GM12892 (cell line): ENCODE measurements at regions not wholly inside any gene's neighbourhood (a gene's known extent, or its start where the extent isn't known, plus 50 kb on each side); places are given as distances from the start of the nearest gene placed in this dataset.

Experiments used
- POLR2AphosphoS5 ChIP-seq: IDR thresholded peaks from 2 replicates; pipeline ENCODE4 v1.6.1; 2011; ENCODE audit warnings: low read depth, low read length, control low read depth
- TAF1 ChIP-seq: IDR thresholded peaks from 2 replicates; pipeline ENCODE4 v1.6.1; 2011; ENCODE audit warnings: low read depth, mild to moderate bottlenecking, control low read depth, low read length, borderline replicate concordance

- TF ChIP-seq TAF1 (no peak), POLR2AphosphoS5 (no peak)
Measured at GRCh38 chr16:65534121-65534528, 412.3 kb upstream of the CDH11 start.
